ACC112 (cell line): ENCODE measurements at regions not wholly inside any gene's neighbourhood (a gene's known extent, or its start where the extent isn't known, plus 50 kb on each side); places are given as distances from the start of the nearest gene placed in this dataset.
"Not testable (repeated sequence)": the region's sequence is repeated elsewhere in the genome, so short reads cannot be mapped to it uniquely, and the experiment has no call there.

Source experiments
- H2AFZ ChIP-seq: fragments of 200-600 bp; sonication (generic); one replicate; pipeline ENCODE4 v1.6.0; 2017; ENCODE audit warnings: antibody characterized with exemption, low read length; ENCODE audit not compliant: unreplicated experiment
- H3K27ac ChIP-seq: fragments of 200-600 bp; sonication (generic); 2 replicates; pipeline ENCODE4 v1.5.1; 2014; ENCODE audit warnings: low read depth, mild to moderate bottlenecking, antibody characterized with exemption, low read length, moderate library complexity
- H3K27me3 ChIP-seq: fragments of 200-600 bp; sonication (generic); 2 replicates; pipeline ENCODE4 v1.6.1; 2014; ENCODE audit warnings: mild to moderate bottlenecking, antibody characterized with exemption, low read length, moderate library complexity, mixed read lengths; ENCODE audit not compliant: insufficient read depth
- H3K36me3 ChIP-seq: fragments of 200-600 bp; sonication (generic); 2 replicates; pipeline ENCODE4 v1.6.1; 2016; ENCODE audit warnings: mild to moderate bottlenecking, antibody characterized with exemption, low read length, moderate library complexity, mixed read lengths; ENCODE audit not compliant: insufficient read depth
- H3K4me1 ChIP-seq: fragments of 200-600 bp; sonication (generic); one replicate; pipeline ENCODE4 v1.6.1; 2016; ENCODE audit warnings: low read length, mixed read lengths; ENCODE audit not compliant: insufficient read depth, unreplicated experiment, control insufficient read depth
- H3K4me3 ChIP-seq: fragments of 200-600 bp; sonication (generic); 2 replicates; pipeline ENCODE4 v1.5.1; 2014; ENCODE audit warnings: mild to moderate bottlenecking, low read depth, low read length
- H3K79me2 ChIP-seq: fragments of 200-600 bp; sonication (generic); one replicate; pipeline ENCODE4 v1.6.0; 2016; ENCODE audit warnings: low read length; ENCODE audit not compliant: control insufficient read depth, unreplicated experiment, insufficient read depth

GRCh38 chr5:177856474-177856873, 73.8 kb upstream of the FAM153A start:
- not testable (repeated sequence) for H3K79me2 ChIP-seq, H3K4me3 ChIP-seq, H3K27ac ChIP-seq, H3K27me3 ChIP-seq, H3K4me1 ChIP-seq, H2AFZ ChIP-seq, H3K36me3 ChIP-seq

DNA sequence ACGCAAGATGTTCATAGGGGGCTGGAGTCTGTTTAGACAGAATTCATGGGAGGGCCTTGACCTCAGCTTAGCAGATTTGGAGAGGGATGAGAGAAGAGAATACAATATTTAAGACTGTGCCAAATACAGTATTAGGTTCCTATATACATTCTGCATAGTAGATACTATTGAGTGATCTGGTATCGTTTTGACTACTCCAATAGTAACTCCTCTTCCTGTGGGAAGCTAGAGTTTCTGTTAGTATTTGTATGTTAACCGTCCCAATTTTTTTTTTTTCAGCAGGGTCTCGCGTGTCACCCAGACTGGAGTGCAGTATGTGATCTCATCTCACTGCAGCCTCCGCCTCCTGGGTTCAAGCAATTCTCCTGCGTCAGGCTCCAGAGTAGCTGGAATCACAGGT, 65.2 kb upstream of the FAM153A start:
- not testable (repeated sequence) for H3K27ac ChIP-seq, H3K79me2 ChIP-seq, H3K36me3 ChIP-seq, H3K27me3 ChIP-seq, H2AFZ ChIP-seq, H3K4me1 ChIP-seq, H3K4me3 ChIP-seq

DNA sequence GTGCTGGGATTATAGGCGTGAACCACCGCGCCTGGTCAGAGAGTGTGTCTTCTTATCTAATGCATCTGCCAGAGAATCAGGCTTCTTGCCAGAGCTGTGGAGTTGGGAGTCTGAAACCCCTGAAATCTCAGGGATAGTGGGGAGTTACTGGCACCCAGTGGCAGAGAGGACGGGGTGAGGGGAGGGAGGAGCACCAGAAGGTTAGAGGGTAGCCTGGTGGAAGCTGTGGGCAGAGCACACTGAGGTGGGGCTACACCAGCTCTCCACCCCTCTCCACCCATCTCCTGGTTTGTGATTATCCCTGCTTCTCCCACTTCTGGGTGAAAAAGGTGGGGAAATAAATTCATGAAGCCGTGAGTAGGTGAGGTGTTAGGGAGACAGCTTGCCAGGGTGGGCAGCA, 63.9 kb upstream of the FAM153A start:
- H3K4me3 ChIP-seq, H2AFZ ChIP-seq, H3K27me3 ChIP-seq, H3K4me1 ChIP-seq, H3K79me2 ChIP-seq, H3K27ac ChIP-seq, H3K36me3 ChIP-seq: not testable (repeated sequence)

- not testable (repeated sequence) for H3K27me3 ChIP-seq, H3K27ac ChIP-seq, H3K36me3 ChIP-seq, H2AFZ ChIP-seq, H3K4me3 ChIP-seq, H3K79me2 ChIP-seq, H3K4me1 ChIP-seq
Observed at GRCh38 chr5:177845906-177846305, 63.2 kb upstream of the FAM153A start.

DNA sequence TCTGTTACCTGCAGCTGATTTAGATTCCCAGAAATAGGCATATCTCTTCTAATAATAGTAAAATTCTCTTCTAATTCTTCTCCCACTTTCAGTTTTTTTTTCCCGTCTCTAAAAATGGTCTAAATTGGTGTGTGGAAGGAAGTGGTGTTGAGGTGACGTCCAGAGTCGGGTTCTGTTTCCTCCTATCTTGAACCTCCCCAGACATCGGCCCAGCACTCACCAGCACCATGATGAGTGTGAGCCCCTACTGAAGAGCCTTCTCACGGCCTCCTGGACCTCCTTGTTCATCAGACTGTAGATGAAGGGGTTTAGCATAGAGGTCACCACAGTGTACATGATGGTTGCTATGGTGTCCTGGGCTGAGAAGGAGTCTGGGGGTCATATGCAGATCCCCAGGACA, 53.5 kb upstream of the FAM153A start:
- not testable (repeated sequence) for H3K4me3 ChIP-seq, H3K27ac ChIP-seq, H3K36me3 ChIP-seq, H3K27me3 ChIP-seq, H3K4me1 ChIP-seq, H3K79me2 ChIP-seq, H2AFZ ChIP-seq
